K562 (cell line): ENCODE measurements at regions not wholly inside any gene's neighbourhood (a gene's known extent, or its start where the extent isn't known, plus 50 kb on each side); places are given as distances from the start of the nearest gene placed in this dataset.

Source experiments
- ATAC-seq: fragments of 200-7000 bp; cut with Tn5 transposase; 3 replicates; pipeline ENCODE4 v1.9.1; 2020; ENCODE audit warnings: moderate library complexity
- BruUV-seq: library from RNA; stranded (reverse); fragments of 400-500 nt; replicated peaks from 2 replicates; lab custom pipeline; 2021; lab: Mats Ljungman, UMichigan
- CTCF ChIA-PET: fragments of 300-600 bp; formaldehyde crosslinking; extraction: SDS; loops from one replicate; lab custom pipeline; 2021; ENCODE audit warnings: low intra/inter-chr PET ratio; lab: Yijun Ruan, JAX
- POLR2A ChIA-PET: fragments of 300-600, 350-650 bp; sonication (Branson Sonifier 250); formaldehyde crosslinking; extraction: SDS; loops from one replicate; lab custom pipeline; 2021; ENCODE audit warnings: antibody characterized with exemption, inconsistent platforms; lab: Yijun Ruan, JAX
- DNase-seq, 4 experiments: peaks; one replicate each; pipeline versions ENCODE4 v3.0.0 to v3.0.0-alpha.2; 2011 to 2018; ENCODE audit warnings: low spot score in 3 of 4, mixed read lengths in 3 of 4; ENCODE audit errors: extremely low read depth in 1 of 4
- FAIRE-seq: peaks from 2 replicates; lab custom pipeline; 2011; peaks lifted over from hg19 to GRCh38; lab: Jason Lieb, UNC
- H2AFZ ChIP-seq: 2 replicates; pipeline ENCODE4 v1.6.0; 2011; ENCODE audit warnings: low read depth, low read length, control low read depth, inconsistent platforms
- H3K27ac ChIP-seq: fragments of 200-600 bp; 3 replicates; pipeline ENCODE4 v1.8.0; 2011; ENCODE audit warnings: low read depth, mild to moderate bottlenecking, control low read depth, inconsistent platforms, low read length, moderate library complexity, mixed read lengths; ENCODE audit errors: extremely low read depth
- H3K27me3 ChIP-seq, 2 experiments: fragments of 300-600 bp in 1 of 2; 2 replicates in 1 of 2; 3 replicates in 1 of 2; pipeline versions ENCODE4 v1.6.0 to v1.8.0; 2011; ENCODE audit warnings: inconsistent platforms in 2 of 2, low read length in 2 of 2, mild to moderate bottlenecking in 1 of 2, mixed read lengths in 1 of 2, moderate library complexity in 1 of 2; ENCODE audit not compliant: control insufficient read depth in 2 of 2, insufficient read depth in 2 of 2
- H3K36me3 ChIP-seq: fragments of 300-600 bp; 3 replicates; pipeline ENCODE4 v1.8.0; 2011; ENCODE audit warnings: mild to moderate bottlenecking, low read length, inconsistent platforms; ENCODE audit not compliant: control insufficient read depth, insufficient read depth
- H3K4me1 ChIP-seq, 2 experiments: fragments of 200-600 bp in 1 of 2; replicated peaks in 1 of 2; 2 replicates in 1 of 2; 3 replicates in 1 of 2; pipeline versions ENCODE4 v1.5.1 to v1.8.0; 2011; ENCODE audit warnings: inconsistent platforms in 2 of 2, low read length in 2 of 2, mild to moderate bottlenecking in 1 of 2, mixed read lengths in 1 of 2, moderate library complexity in 1 of 2; ENCODE audit not compliant: control insufficient read depth in 2 of 2, insufficient read depth in 2 of 2
- H3K4me2 ChIP-seq: 2 replicates; pipeline ENCODE4 v1.6.1; 2011; ENCODE audit warnings: low read length, control low read depth, inconsistent platforms, mixed read lengths; ENCODE audit not compliant: insufficient read depth
- H3K4me3 ChIP-seq: fragments of 200-600 bp; sonication (generic), shearing (Covaris generic); 2 replicates; pipeline ENCODE4 v1.5.1; 2016; ENCODE audit warnings: control low read depth, inconsistent platforms
- H3K79me2 ChIP-seq: fragments of 200-600 bp; 3 replicates; pipeline ENCODE4 v1.8.0; 2011; ENCODE audit warnings: low read length, inconsistent platforms; ENCODE audit not compliant: control insufficient read depth, insufficient read depth
- H3K9ac ChIP-seq, 2 experiments: 2 replicates each; pipeline versions ENCODE4 v1.6.0 to v1.6.1; 2011; ENCODE audit warnings: low read depth in 2 of 2, low read length in 2 of 2, control low read depth in 1 of 2, inconsistent platforms in 1 of 2, mild to moderate bottlenecking in 1 of 2, mixed read lengths in 1 of 2; ENCODE audit not compliant: insufficient read depth in 1 of 2
- H3K9me1 ChIP-seq: one replicate; pipeline ENCODE4 v1.6.0; 2011; ENCODE audit warnings: inconsistent platforms, mild to moderate bottlenecking, low read length, moderate library complexity; ENCODE audit not compliant: control insufficient read depth, insufficient read depth
- H3K9me3 ChIP-seq: replicated peaks from 2 replicates; pipeline ENCODE4 v1.5.1; 2011; ENCODE audit warnings: low read depth, low read length, inconsistent platforms; ENCODE audit not compliant: control insufficient read depth, insufficient read depth
- H4K20me1 ChIP-seq: replicated peaks from 2 replicates; pipeline ENCODE4 v1.6.1; 2011; ENCODE audit warnings: low read length, inconsistent platforms, mixed read lengths; ENCODE audit not compliant: control insufficient read depth, insufficient read depth
- CAMTA2 ChIP-seq: fragments of 250-450 bp; sonication (Bioruptor Pico); conservative IDR thresholded peaks from 2 replicates; pipeline ENCODE4 v1.5.1; 2022
- CCNT2 ChIP-seq: IDR thresholded peaks from 2 replicates; pipeline ENCODE4 v1.6.1; 2011; ENCODE audit warnings: borderline replicate concordance, low read depth, mild to moderate bottlenecking, moderate library complexity, mixed read lengths, low read length; ENCODE audit not compliant: insufficient read length; ENCODE audit errors: extremely low read depth
- HNRNPK ChIP-seq: fragments of 200-400 bp; formaldehyde crosslinking; IDR thresholded peaks from one replicate; pipeline ENCODE4 v1.6.1; 2018; ENCODE audit warnings: mild to moderate bottlenecking, low read depth, low read length; ENCODE audit not compliant: poor library complexity, severe bottlenecking
- PRPF4 ChIP-seq: fragments of 200-400 bp; formaldehyde crosslinking; IDR thresholded peaks from one replicate; pipeline ENCODE4 v1.6.1; 2017; ENCODE audit warnings: low read length, low read depth, mild to moderate bottlenecking; ENCODE audit not compliant: insufficient read depth, poor library complexity, severe bottlenecking
- RAD21 ChIP-seq, 2 experiments: fragments of 250-450 bp in 1 of 2; fragments of 450-650 bp in 1 of 2; sonication (Bioruptor Pico) in 1 of 2; formaldehyde crosslinking in 1 of 2; IDR thresholded peaks in 1 of 2; conservative IDR thresholded peaks in 1 of 2; 2 replicates each; pipeline versions ENCODE4 v1.4.0 to v1.8.0; 2020 to 2022; ENCODE audit warnings: mild to moderate bottlenecking in 2 of 2, moderate library complexity in 1 of 2
- WGBS: fragments of 100-300 bp; shearing (Covaris generic); methylation state at CpG from one replicate; pipeline ENCODE4 v1.1.6; 2016; ENCODE audit warnings: low coverage, mixed read lengths; ENCODE audit not compliant: insufficient coverage; ENCODE audit errors: missing lambda C conversion rate; 5-methylcytosine and 5-hydroxymethylcytosine counted together
- in situ Hi-C: fragments of 300-500 bp; cut with MboI; formaldehyde crosslinking; loops from 4 replicates; pipeline ENCODE4 v1.15.0; 2018; ENCODE audit warnings: inconsistent platforms, mixed read lengths
- intact Hi-C: fragments of 100-400 bp; cut with micrococcal nuclease; formaldehyde crosslinking; loops from 2 replicates; pipeline ENCODE4 v1.14.2; 2022
- TF ChIP-seq, protein P1 (sequence below): fragments of 250-450 bp; sonication (Bioruptor Pico); IDR thresholded peaks from 2 replicates; pipeline ENCODE4 v1.8.0; 2022; ENCODE audit warnings: moderate library complexity, mild to moderate bottlenecking, inconsistent platforms
- TF ChIP-seq, protein P2 (sequence below), 2 experiments: fragments of 450-650 bp; IDR thresholded peaks; 2 replicates each; pipeline ENCODE4 v1.6.1; 2018; ENCODE audit warnings: mild to moderate bottlenecking in 2 of 2, low read depth in 1 of 2; ENCODE audit not compliant: partially characterized antibody in 2 of 2
- TF ChIP-seq, protein P3 (sequence below): fragments of 200-400 bp; formaldehyde crosslinking; IDR thresholded peaks from 2 replicates; pipeline ENCODE4 v1.6.1; 2017; ENCODE audit warnings: mild to moderate bottlenecking, low read depth, low read length, moderate library complexity

DNA sequence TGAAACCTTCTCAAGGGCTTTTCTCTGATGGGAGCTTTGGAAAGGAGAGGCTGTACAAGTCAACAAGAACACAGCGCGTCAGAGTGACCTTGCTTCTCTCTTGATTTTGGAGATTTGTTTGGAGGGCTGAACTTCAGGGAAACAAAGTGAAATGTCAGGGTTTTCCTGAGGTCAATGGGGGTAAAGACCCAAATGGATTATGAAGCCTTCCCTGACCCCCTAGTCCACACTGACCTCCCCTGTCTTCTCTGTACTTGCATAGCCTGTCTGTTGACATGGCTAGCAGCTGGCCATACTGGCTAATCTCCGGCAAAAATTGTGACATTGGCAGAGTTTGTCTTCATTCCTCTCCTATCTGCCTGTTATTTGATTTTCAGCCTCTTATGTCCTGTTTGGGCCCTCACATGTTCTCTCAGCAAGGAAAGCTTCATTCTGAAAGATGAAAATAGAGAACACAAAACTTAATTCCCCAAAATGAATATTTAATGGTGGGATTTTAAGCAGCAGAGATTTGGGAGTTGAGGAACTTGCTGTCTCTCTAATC, 149.3 kb upstream of the HAAO start:
- Histone ChIP-seq H3K4me3 (no peak overlapping the region), H3K9ac (no peak overlapping the region), H3K79me2 (no peaks in the 10 kb centered on the region), H3K9me3 (no peaks in the 10 kb centered on the region), H2AFZ (peak overlapping the region; percentile 9; the same call in 1 of the 2 replicates), H3K27me3 (no peaks in the 10 kb centered on the region), H3K9me1 (no peaks in the 10 kb centered on the region), H3K36me3 (no peaks in the 10 kb centered on the region), H3K27ac (no peak overlapping the region; the same call in 2 of the 3 replicates), H4K20me1 (no peaks in the 10 kb centered on the region), H3K4me1 (peaks cover 2 to 29% of the 10 kb centered on the region in 2 experiments; a peak in 4 of 5 replicates), H3K4me2 (no peak overlapping the region)
- FAIRE-seq (no peak), DNase-seq (no peak), ATAC-seq (no peak)
- BruUV-seq = no TSS peak
- 82% methylated on average over 3 of the region's 3 CpGs for WGBS
- POLR2A ChIA-PET = interaction anchor here (0.7 to 1.8 kb wide), 5 partner anchors 9 to 283 kb away, joined by 3 to 5 read pairs (median 3); no protein-coding TSS in a partner anchor
- CTCF ChIA-PET = no interaction called here
- in situ Hi-C loops = no loop called here
- intact Hi-C loops = no loop called here
- TF ChIP-seq, protein P1, sequence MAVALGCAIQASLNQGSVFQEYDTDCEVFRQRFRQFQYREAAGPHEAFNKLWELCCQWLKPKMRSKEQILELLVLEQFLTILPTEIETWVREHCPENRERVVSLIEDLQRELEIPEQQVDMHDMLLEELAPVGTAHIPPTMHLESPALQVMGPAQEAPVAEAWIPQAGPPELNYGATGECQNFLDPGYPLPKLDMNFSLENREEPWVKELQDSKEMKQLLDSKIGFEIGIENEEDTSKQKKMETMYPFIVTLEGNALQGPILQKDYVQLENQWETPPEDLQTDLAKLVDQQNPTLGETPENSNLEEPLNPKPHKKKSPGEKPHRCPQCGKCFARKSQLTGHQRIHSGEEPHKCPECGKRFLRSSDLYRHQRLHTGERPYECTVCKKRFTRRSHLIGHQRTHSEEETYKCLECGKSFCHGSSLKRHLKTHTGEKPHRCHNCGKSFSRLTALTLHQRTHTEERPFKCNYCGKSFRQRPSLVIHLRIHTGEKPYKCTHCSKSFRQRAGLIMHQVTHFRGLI (CRISPR knock-in tag) = no peak
- TF ChIP-seq CAMTA2 (CRISPR knock-in tag) (no peak), HNRNPK (no peak), CCNT2 (no peak), RAD21 (CRISPR knock-in tag; conservative IDR thresholded peaks at IDR 0.05 in 1 of 2, IDR thresholded peaks at IDR 0.05 in 1 of 2) (no peak), PRPF4 (no peak)
- TF ChIP-seq, protein P2, sequence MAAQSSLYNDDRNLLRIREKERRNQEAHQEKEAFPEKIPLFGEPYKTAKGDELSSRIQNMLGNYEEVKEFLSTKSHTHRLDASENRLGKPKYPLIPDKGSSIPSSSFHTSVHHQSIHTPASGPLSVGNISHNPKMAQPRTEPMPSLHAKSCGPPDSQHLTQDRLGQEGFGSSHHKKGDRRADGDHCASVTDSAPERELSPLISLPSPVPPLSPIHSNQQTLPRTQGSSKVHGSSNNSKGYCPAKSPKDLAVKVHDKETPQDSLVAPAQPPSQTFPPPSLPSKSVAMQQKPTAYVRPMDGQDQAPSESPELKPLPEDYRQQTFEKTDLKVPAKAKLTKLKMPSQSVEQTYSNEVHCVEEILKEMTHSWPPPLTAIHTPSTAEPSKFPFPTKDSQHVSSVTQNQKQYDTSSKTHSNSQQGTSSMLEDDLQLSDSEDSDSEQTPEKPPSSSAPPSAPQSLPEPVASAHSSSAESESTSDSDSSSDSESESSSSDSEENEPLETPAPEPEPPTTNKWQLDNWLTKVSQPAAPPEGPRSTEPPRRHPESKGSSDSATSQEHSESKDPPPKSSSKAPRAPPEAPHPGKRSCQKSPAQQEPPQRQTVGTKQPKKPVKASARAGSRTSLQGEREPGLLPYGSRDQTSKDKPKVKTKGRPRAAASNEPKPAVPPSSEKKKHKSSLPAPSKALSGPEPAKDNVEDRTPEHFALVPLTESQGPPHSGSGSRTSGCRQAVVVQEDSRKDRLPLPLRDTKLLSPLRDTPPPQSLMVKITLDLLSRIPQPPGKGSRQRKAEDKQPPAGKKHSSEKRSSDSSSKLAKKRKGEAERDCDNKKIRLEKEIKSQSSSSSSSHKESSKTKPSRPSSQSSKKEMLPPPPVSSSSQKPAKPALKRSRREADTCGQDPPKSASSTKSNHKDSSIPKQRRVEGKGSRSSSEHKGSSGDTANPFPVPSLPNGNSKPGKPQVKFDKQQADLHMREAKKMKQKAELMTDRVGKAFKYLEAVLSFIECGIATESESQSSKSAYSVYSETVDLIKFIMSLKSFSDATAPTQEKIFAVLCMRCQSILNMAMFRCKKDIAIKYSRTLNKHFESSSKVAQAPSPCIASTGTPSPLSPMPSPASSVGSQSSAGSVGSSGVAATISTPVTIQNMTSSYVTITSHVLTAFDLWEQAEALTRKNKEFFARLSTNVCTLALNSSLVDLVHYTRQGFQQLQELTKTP (IDR thresholded peaks at IDR 0.05; ENCODE audit: low read depth in 1 of 2, partially characterized antibody in 2 of 2) = no peak
- TF ChIP-seq, protein P3, sequence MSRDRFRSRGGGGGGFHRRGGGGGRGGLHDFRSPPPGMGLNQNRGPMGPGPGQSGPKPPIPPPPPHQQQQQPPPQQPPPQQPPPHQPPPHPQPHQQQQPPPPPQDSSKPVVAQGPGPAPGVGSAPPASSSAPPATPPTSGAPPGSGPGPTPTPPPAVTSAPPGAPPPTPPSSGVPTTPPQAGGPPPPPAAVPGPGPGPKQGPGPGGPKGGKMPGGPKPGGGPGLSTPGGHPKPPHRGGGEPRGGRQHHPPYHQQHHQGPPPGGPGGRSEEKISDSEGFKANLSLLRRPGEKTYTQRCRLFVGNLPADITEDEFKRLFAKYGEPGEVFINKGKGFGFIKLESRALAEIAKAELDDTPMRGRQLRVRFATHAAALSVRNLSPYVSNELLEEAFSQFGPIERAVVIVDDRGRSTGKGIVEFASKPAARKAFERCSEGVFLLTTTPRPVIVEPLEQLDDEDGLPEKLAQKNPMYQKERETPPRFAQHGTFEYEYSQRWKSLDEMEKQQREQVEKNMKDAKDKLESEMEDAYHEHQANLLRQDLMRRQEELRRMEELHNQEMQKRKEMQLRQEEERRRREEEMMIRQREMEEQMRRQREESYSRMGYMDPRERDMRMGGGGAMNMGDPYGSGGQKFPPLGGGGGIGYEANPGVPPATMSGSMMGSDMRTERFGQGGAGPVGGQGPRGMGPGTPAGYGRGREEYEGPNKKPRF = no peak
